ENCODE measurements at regions not wholly inside any gene's neighbourhood (a gene's known extent, or its start where the extent isn't known, plus 50 kb on each side); places are given as distances from the start of the nearest gene placed in this dataset.

DNA sequence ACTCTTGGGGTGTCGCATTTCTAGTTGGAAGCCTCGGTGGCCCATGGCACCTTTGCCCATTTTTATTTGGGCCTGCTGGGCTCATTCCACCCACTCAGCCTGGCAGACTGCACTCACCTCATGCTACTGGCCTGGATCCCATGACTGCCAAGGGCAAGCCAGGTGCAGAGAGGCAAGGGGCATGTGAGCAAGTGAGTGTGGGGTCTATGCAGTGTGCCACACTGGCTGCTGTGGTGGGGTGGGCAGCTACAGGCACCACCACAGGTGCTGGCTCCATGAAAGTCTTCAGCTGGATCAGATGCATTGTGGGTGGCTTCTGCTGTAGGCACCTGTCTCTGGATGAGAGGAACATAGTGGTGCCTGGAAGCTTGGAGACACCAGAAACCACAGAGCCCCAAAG, 220.8 kb downstream of the POLR1F start:
- Histone ChIP-seq H3K4me2 (ENCODE audit: low read depth, low read length) (no peak overlapping the region), H3K27ac (ENCODE audit: insufficient read depth, low read length) (no peak overlapping the region), H4K8ac (ENCODE audit: low read depth in 2 of 2, low read length in 2 of 2) (no peak overlapping the region), H2BK20ac (ENCODE audit: low read depth, low read length) (no peak overlapping the region), H2AFZ (replicated peaks; ENCODE audit: low read length, poor library complexity) (no peak overlapping the region), H3K56ac (ENCODE audit: extremely low read depth, insufficient read depth, low read length) (no peak overlapping the region), H3K9me1 (ENCODE audit: insufficient read depth, low read length) (no peaks in the 10 kb centered on the region), H3K4me1 (ENCODE audit: control insufficient read depth, insufficient read depth, low read length) (no peaks in the 10 kb centered on the region), H3K27me3 (ENCODE audit: control insufficient read depth, insufficient read depth, low read length) (no peaks in the 10 kb centered on the region), H3K4me3 (ENCODE audit: insufficient read depth, low read depth, low read length) (no peak overlapping the region), H2AK9ac (replicated peaks; ENCODE audit: low read depth, low read length, poor library complexity) (no peak overlapping the region), H3K9me3 (ENCODE audit: control insufficient read depth, insufficient read depth, low read length) (no peaks in the 10 kb centered on the region), H3K9ac (ENCODE audit: low read depth, low read length) (no peak overlapping the region), H3K79me1 (ENCODE audit: low read depth in 1 of 2, low read length in 2 of 2) (no peaks in the 10 kb centered on the region), H2BK5ac (ENCODE audit: low read depth, low read length, poor library complexity, severe bottlenecking) (no peak overlapping the region), H2BK15ac (ENCODE audit: low read depth, low read length) (no peak overlapping the region), H3K18ac (ENCODE audit: low read depth, low read length) (no peak overlapping the region), H3K36me3 (ENCODE audit: control insufficient read depth, insufficient read depth, low read length) (no peaks in the 10 kb centered on the region), H3K4ac (ENCODE audit: low read depth, low read length) (no peak overlapping the region), H2BK120ac (ENCODE audit: low read depth, low read length) (no peak overlapping the region), H3K23ac (ENCODE audit: low read depth, low read length) (no peak overlapping the region), H2AK5ac (ENCODE audit: low read depth, low read length) (no peak overlapping the region), H4K20me1 (ENCODE audit: insufficient read depth, low read length) (no peaks in the 10 kb centered on the region), H3K14ac (replicated peaks; ENCODE audit: low read depth, low read length) (no peak overlapping the region), H4K91ac (ENCODE audit: insufficient read depth, low read depth, low read length) (no peak overlapping the region), H4K5ac (ENCODE audit: low read depth, low read length) (no peak overlapping the region)
- intact Hi-C loops (cut with micrococcal nuclease) (no loop called here), in situ Hi-C loops (cut with MboI; ENCODE audit: low sequenced_read_pairs) (no loop called here), dilution Hi-C loops (cut with HindIII; ENCODE audit: low sequenced_read_pairs, unreplicated experiment) (no loop called here)
- no TSS peak for BruUV-seq (replicated peaks)
- POLR2A ChIA-PET (ENCODE audit: unreplicated experiment) = no interaction called here
- ATAC-seq (ENCODE audit: low read depth) (no peak), DNase-seq (no peak)
- TF ChIP-seq RFX5 (IDR thresholded peaks at IDR 0.05; ENCODE audit: low read depth, low read length) (no peak), CEBPB (IDR thresholded peaks at IDR 0.05; ENCODE audit: low read depth, low read length) (no peak), BHLHE40 (IDR thresholded peaks at IDR 0.05; ENCODE audit: low read depth, low read length) (no peak), RAD21 (IDR thresholded peaks at IDR 0.05; ENCODE audit: low read length) (no peak), MAZ (IDR thresholded peaks at IDR 0.05; ENCODE audit: borderline replicate concordance, low read depth, low read length) (no peak), CHD1 (IDR thresholded peaks at IDR 0.05; ENCODE audit: low read depth, low read length) (no peak), MXI1 (IDR thresholded peaks at IDR 0.05; ENCODE audit: borderline replicate concordance, low read depth, low read length) (no peak), SMC3 (IDR thresholded peaks at IDR 0.05; ENCODE audit: low read depth, low read length) (no peak), RCOR1 (IDR thresholded peaks at IDR 0.05; ENCODE audit: insufficient replicate concordance, low read length) (no peak), POLR2A (IDR thresholded peaks at IDR 0.05; ENCODE audit: low read depth, low read length) (no peak), NFE2L2 (IDR thresholded peaks at IDR 0.05; ENCODE audit: low read depth, low read length) (no peak), FOS (IDR thresholded peaks at IDR 0.05; ENCODE audit: low read depth, low read length) (no peak), MAFK (IDR thresholded peaks at IDR 0.05; ENCODE audit: low read depth, low read length) (no peak)
- TF ChIP-seq, protein P1, sequence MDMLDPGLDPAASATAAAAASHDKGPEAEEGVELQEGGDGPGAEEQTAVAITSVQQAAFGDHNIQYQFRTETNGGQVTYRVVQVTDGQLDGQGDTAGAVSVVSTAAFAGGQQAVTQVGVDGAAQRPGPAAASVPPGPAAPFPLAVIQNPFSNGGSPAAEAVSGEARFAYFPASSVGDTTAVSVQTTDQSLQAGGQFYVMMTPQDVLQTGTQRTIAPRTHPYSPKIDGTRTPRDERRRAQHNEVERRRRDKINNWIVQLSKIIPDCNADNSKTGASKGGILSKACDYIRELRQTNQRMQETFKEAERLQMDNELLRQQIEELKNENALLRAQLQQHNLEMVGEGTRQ (IDR thresholded peaks at IDR 0.05; ENCODE audit: low read depth, low read length) = no peak
- TF ChIP-seq, protein P2, sequence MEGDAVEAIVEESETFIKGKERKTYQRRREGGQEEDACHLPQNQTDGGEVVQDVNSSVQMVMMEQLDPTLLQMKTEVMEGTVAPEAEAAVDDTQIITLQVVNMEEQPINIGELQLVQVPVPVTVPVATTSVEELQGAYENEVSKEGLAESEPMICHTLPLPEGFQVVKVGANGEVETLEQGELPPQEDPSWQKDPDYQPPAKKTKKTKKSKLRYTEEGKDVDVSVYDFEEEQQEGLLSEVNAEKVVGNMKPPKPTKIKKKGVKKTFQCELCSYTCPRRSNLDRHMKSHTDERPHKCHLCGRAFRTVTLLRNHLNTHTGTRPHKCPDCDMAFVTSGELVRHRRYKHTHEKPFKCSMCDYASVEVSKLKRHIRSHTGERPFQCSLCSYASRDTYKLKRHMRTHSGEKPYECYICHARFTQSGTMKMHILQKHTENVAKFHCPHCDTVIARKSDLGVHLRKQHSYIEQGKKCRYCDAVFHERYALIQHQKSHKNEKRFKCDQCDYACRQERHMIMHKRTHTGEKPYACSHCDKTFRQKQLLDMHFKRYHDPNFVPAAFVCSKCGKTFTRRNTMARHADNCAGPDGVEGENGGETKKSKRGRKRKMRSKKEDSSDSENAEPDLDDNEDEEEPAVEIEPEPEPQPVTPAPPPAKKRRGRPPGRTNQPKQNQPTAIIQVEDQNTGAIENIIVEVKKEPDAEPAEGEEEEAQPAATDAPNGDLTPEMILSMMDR (conservative IDR thresholded peaks at IDR 0.05; ENCODE audit: low read depth, low read length) = no peak
- CTCF ChIA-PET = interaction anchor here (0.6 kb wide), 1 partner anchor 9 kb away, joined by 3 read pairs; no protein-coding TSS in a partner anchor
- no CpG with 5 or more reads among the region's 2 CpGs for WGBS, 2 experiments (ENCODE audit: extremely low coverage in 2 of 2, insufficient read length in 1 of 2)
